B cell (primary cell): ENCODE measurements at regions not wholly inside any gene's neighbourhood (a gene's known extent, or its start where the extent isn't known, plus 50 kb on each side); places are given as distances from the start of the nearest gene placed in this dataset.

Experiments used
- ATAC-seq: fragments of 200-7000 bp; cut with Tn5 transposase; one replicate; pipeline ENCODE4 v1.10.0; 2021; ENCODE audit warnings: low read depth, mild to moderate bottlenecking, moderate number of reproducible peaks, moderate library complexity
- CTCF ChIA-PET: fragments of 350-600 bp; sonication (Branson Sonifier 250); formaldehyde crosslinking; loops from one replicate; lab custom pipeline; 2021; ENCODE audit warnings: antibody characterized with exemption, inconsistent platforms; lab: Charles Lee
- POLR2A ChIA-PET: fragments of 350-600 bp; sonication (Branson Sonifier 250); formaldehyde crosslinking; loops from one replicate; lab custom pipeline; 2021; ENCODE audit warnings: antibody characterized with exemption; lab: Charles Lee
- DNase-seq: peaks from one replicate; pipeline ENCODE4 v3.0.0; 2013
- H2AFZ ChIP-seq: 2 replicates; pipeline ENCODE4 v1.6.1; 2012; ENCODE audit warnings: mild to moderate bottlenecking, low read depth, low read length; ENCODE audit not compliant: insufficient read depth, poor library complexity, severe bottlenecking
- H3K27ac ChIP-seq, 2 donors: 1 replicate in 1 of 2; 2 replicates in 1 of 2; pipeline ENCODE4 v1.5.1; 2012 to 2013; ENCODE audit warnings: low read length in 2 of 2, mild to moderate bottlenecking in 2 of 2, moderate library complexity in 1 of 2
- H3K27me3 ChIP-seq, 4 experiments: fragments of 200-600 bp in 1 of 4; sonication (generic) in 1 of 4; replicated peaks in 1 of 4; 1 replicate in 2 of 4; 2 replicates in 2 of 4; pipeline versions ENCODE4 v1.6.1 to v1.7.0; 2013 to 2016; ENCODE audit warnings: low read length in 3 of 4, mild to moderate bottlenecking in 2 of 4, mixed read lengths in 1 of 4, moderate library complexity in 1 of 4; ENCODE audit not compliant: insufficient read depth in 4 of 4, control insufficient read depth in 3 of 4; ENCODE audit errors: control extremely low read depth in 1 of 4
- H3K36me3 ChIP-seq, 2 experiments: replicated peaks in 1 of 2; 1 replicate in 1 of 2; 2 replicates in 1 of 2; pipeline versions ENCODE4 v1.6.1 to v1.7.1; 2013; ENCODE audit warnings: low read length in 1 of 2; ENCODE audit not compliant: insufficient read depth in 2 of 2, control insufficient read depth in 1 of 2; ENCODE audit errors: control extremely low read depth in 1 of 2, extremely low read depth in 1 of 2
- H3K4me1 ChIP-seq, 2 donors: fragments of 200-600 bp in 1 of 2; sonication (generic) in 1 of 2; 1 replicate in 1 of 2; 2 replicates in 1 of 2; pipeline versions ENCODE4 v1.5.1 to v1.6.1; 2013 to 2017; ENCODE audit warnings: low read length in 2 of 2; ENCODE audit not compliant: control insufficient read depth in 2 of 2, insufficient read depth in 2 of 2
- H3K4me2 ChIP-seq: replicated peaks from 2 replicates; pipeline ENCODE3; 2012; ENCODE audit warnings: mild to moderate bottlenecking, low read depth, low read length; ENCODE audit not compliant: poor library complexity, severe bottlenecking
- H3K4me3 ChIP-seq, 5 experiments: fragments of 200-600 bp in 1 of 5; sonication (generic) in 1 of 5; 1 replicate in 3 of 5; 2 replicates in 2 of 5; pipeline versions ENCODE4 v1.5.1 to v1.7.0; 2011 to 2016; ENCODE audit warnings: low read length in 4 of 5, mild to moderate bottlenecking in 4 of 5, low read depth in 2 of 5, control low read depth in 1 of 5, moderate library complexity in 1 of 5; ENCODE audit not compliant: insufficient read depth in 1 of 5; ENCODE audit errors: control extremely low read depth in 1 of 5, extremely low read depth in 1 of 5
- H3K79me2 ChIP-seq: fragments of 200-600 bp; sonication (generic); one replicate; pipeline ENCODE4 v1.6.0; 2016; ENCODE audit warnings: low read length; ENCODE audit not compliant: control insufficient read depth, insufficient read depth
- H3K9ac ChIP-seq: fragments of 200-600 bp; sonication (generic); 2 replicates; pipeline ENCODE4 v1.6.1; 2017; ENCODE audit warnings: mild to moderate bottlenecking, low read length, moderate library complexity
- H3K9me3 ChIP-seq, 3 donors: one replicate each; pipeline versions ENCODE4 v1.6.1 to v1.7.1; 2013; ENCODE audit warnings: low read length in 2 of 3; ENCODE audit not compliant: control insufficient read depth in 2 of 3, insufficient read depth in 1 of 3; ENCODE audit errors: control extremely low read depth in 1 of 3
- H4K20me1 ChIP-seq: 2 replicates; pipeline ENCODE4 v1.6.0; 2012; ENCODE audit warnings: mild to moderate bottlenecking, low read length; ENCODE audit not compliant: insufficient read depth, control insufficient read depth, poor library complexity, severe bottlenecking
- H3K27ac Mint-ChIP-seq: one replicate; pipeline ENCODE4 v1.8.0; 2021; ENCODE audit warnings: mixed read lengths
- H3K27me3 Mint-ChIP-seq: one replicate; pipeline ENCODE4 v1.8.0; 2021; ENCODE audit warnings: mixed read lengths
- H3K4me1 Mint-ChIP-seq: one replicate; pipeline ENCODE4 v1.8.0; 2021; ENCODE audit warnings: mixed read lengths
- H3K4me3 Mint-ChIP-seq: one replicate; pipeline ENCODE4 v1.8.0; 2021; ENCODE audit warnings: mixed read lengths
- H3K9me3 Mint-ChIP-seq: one replicate; pipeline ENCODE4 v1.8.0; 2022; ENCODE audit warnings: mixed read lengths; ENCODE audit not compliant: insufficient read depth
- EZH2 ChIP-seq: IDR thresholded peaks from 2 replicates; pipeline ENCODE4 v1.6.1; 2012; ENCODE audit warnings: borderline replicate concordance, low read depth, mild to moderate bottlenecking, moderate library complexity, low read length; ENCODE audit not compliant: insufficient read depth, poor library complexity, severe bottlenecking
- WGBS: methylation state at CpG from one replicate; pipeline ENCODE4 v1.1.5; 2013; ENCODE audit warnings: missing lambda C conversion rate; ENCODE audit not compliant: insufficient coverage; 5-methylcytosine and 5-hydroxymethylcytosine counted together
- intact Hi-C: fragments of 100-400 bp; cut with micrococcal nuclease; formaldehyde crosslinking; loops from one replicate; pipeline ENCODE4 v1.10.0; 2022
- TF ChIP-seq, protein P1 (sequence below): fragments of 200-600 bp; IDR thresholded peaks from one replicate; pipeline ENCODE4 v1.8.0; 2022; ENCODE audit warnings: antibody characterized with exemption, mild to moderate bottlenecking

DNA sequence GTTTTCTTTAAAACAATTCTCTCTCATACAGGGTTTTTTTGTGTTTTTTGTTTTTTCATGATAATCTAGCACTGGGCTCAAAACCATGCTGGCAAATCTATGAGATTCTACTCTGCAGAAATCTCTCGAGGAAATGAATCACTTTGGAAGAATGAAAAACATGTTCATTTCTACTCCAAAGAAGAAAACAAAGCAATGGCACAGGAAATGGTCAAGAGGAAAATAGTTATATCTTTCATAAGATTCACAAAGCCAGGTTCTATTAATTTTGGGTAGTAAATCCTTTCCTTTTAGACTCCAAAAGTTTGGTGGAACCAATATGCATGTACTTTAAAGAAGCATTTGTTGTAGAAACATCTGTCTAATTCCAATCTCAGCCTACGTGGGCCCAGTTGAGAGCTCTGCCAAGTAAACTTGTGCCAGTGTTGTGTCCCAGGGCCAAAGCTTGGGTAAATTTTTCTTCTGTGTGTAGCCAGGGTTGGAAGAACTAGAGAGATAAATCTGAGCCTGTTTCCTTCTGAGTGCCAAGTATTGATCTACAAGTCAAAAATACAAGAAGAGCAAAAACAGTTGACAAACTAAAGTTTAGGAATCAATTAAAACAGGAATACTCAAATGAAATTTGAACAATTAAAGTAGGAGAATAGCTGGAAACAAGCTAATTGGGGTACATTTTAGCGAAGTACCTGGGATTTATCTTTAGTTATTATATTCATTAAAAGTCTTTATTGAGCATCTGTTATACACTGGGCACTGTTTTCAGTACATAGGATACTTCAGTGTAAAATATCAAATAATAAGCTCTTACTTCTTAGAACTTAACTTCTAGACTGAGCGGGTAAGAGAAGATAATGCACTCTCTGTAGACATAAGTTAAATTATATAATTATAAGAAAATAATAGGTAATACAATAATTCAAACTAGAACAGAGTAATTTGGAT, 657.5 kb upstream of the NECTIN3 start:
- intact Hi-C loops: no loop called here
- Histone ChIP-seq H3K79me2 (no peaks in the 10 kb centered on the region), H3K27me3 (no peaks in the 10 kb centered on the region), H3K36me3 (no peaks in the 10 kb centered on the region), H2AFZ (no peak overlapping the region), H3K9me3 (no peaks in the 10 kb centered on the region), H3K9ac (no peak overlapping the region), H3K27ac (no peak overlapping the region), H3K4me2 (no peak overlapping the region), H3K4me1 (no peaks in the 10 kb centered on the region), H4K20me1 (no peaks in the 10 kb centered on the region), H3K4me3 (no peak overlapping the region)
- ChIA-PET POLR2A (no interaction called here), CTCF (no interaction called here)
- Mint-ChIP-seq H3K9me3 (no peaks in the 10 kb centered on the region), H3K27me3 (no peaks in the 10 kb centered on the region), H3K4me1 (no peaks in the 10 kb centered on the region), H3K27ac (no peak overlapping the region), H3K4me3 (no peak overlapping the region)
- DNase-seq: no peak
- TF ChIP-seq, protein P1, sequence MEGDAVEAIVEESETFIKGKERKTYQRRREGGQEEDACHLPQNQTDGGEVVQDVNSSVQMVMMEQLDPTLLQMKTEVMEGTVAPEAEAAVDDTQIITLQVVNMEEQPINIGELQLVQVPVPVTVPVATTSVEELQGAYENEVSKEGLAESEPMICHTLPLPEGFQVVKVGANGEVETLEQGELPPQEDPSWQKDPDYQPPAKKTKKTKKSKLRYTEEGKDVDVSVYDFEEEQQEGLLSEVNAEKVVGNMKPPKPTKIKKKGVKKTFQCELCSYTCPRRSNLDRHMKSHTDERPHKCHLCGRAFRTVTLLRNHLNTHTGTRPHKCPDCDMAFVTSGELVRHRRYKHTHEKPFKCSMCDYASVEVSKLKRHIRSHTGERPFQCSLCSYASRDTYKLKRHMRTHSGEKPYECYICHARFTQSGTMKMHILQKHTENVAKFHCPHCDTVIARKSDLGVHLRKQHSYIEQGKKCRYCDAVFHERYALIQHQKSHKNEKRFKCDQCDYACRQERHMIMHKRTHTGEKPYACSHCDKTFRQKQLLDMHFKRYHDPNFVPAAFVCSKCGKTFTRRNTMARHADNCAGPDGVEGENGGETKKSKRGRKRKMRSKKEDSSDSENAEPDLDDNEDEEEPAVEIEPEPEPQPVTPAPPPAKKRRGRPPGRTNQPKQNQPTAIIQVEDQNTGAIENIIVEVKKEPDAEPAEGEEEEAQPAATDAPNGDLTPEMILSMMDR: no peak
- no peak for TF ChIP-seq EZH2
- no peak for ATAC-seq
- no CpG with 5 or more reads among the region's 4 CpGs for WGBS

- no peak overlapping the region for H3K4me3 ChIP-seq
- ChIA-PET CTCF (no interaction called here), POLR2A (no interaction called here)
- no peaks in the 10 kb centered on the region for H3K9me3 Mint-ChIP-seq
- no peaks in the 10 kb centered on the region for H3K4me1 ChIP-seq
- no peak for TF ChIP-seq EZH2
- TF ChIP-seq, protein P1: no peak
- H3K27me3 Mint-ChIP-seq: no peaks in the 10 kb centered on the region
- no peaks in the 10 kb centered on the region for H4K20me1 ChIP-seq
- ATAC-seq: no peak
- WGBS: 100% methylated on average over 2 of the region's 3 CpGs
- no peaks in the 10 kb centered on the region for H3K36me3 ChIP-seq
- H3K4me2 ChIP-seq: no peak overlapping the region
- H3K9ac ChIP-seq: no peak overlapping the region
- H3K79me2 ChIP-seq: no peaks in the 10 kb centered on the region
- no peak overlapping the region for H3K4me3 Mint-ChIP-seq
- intact Hi-C loops: no loop called here
- H2AFZ ChIP-seq: no peak overlapping the region
- no peak overlapping the region for H3K27ac ChIP-seq
- no peak for DNase-seq
- H3K27ac Mint-ChIP-seq: no peak overlapping the region
- no peaks in the 10 kb centered on the region for H3K27me3 ChIP-seq
- no peaks in the 10 kb centered on the region for H3K9me3 ChIP-seq
- no peaks in the 10 kb centered on the region for H3K4me1 Mint-ChIP-seq
Observed at GRCh38 chr3:110414855-110415254, 656.8 kb upstream of the NECTIN3 start.
